Adrenal gland (tissue), 9 donors: ENCODE measurements at regions not wholly inside any gene's neighbourhood (a gene's known extent, or its start where the extent isn't known, plus 50 kb on each side); places are given as distances from the start of the nearest gene placed in this dataset.
A peak's percentile ranks its signal among the peaks of the same experiment; 100 is the strongest.

ENCODE experiments used
- DNase-seq, 7 donors: peaks; one replicate each; pipeline ENCODE4 v3.0.0-alpha.2; 2019 to 2020
- H3K27ac ChIP-seq, 5 donors: fragments of 200-600 bp; sonication (generic) in 4 of 5; 1 replicate in 3 of 5; 2 replicates in 2 of 5; pipeline versions ENCODE4 v1.5.1 to v1.8.0; 2016 to 2020; ENCODE audit warnings: mild to moderate bottlenecking in 1 of 5
- H3K27me3 ChIP-seq: fragments of 200-600 bp; 2 replicates; pipeline ENCODE4 v1.8.0; 2021
- H3K36me3 ChIP-seq, 2 donors: fragments of 200-600 bp; replicated peaks in 1 of 2; 1 replicate in 1 of 2; 2 replicates in 1 of 2; pipeline versions ENCODE4 v1.5.1 to v1.8.0; 2018 to 2022
- H3K4me1 ChIP-seq, 2 donors: fragments of 200-600 bp; replicated peaks in 1 of 2; 1 replicate in 1 of 2; 2 replicates in 1 of 2; pipeline versions ENCODE4 v1.5.1 to v1.8.0; 2018 to 2021
- H3K4me3 ChIP-seq, 4 donors: fragments of 200-600 bp; sonication (generic) in 3 of 4; one replicate each; pipeline ENCODE4 v1.5.1; 2016 to 2018
- H3K9me3 ChIP-seq, 3 donors: fragments of 200-600 bp; sonication (generic) in 1 of 3; replicated peaks in 1 of 3; 1 replicate in 2 of 3; 2 replicates in 1 of 3; pipeline versions ENCODE4 v1.5.1 to v1.8.0; 2016 to 2021
- CTCF ChIP-seq, 6 experiments: fragments of 450-650 bp in 4 of 6; fragments of 200-600 bp in 2 of 6; sonication (generic) in 1 of 6; IDR thresholded peaks; 1 replicate in 5 of 6; 2 replicates in 1 of 6; pipeline versions ENCODE4 v1.5.1 to v1.8.0; 2016 to 2021; ENCODE audit warnings: antibody characterized with exemption in 6 of 6, mild to moderate bottlenecking in 2 of 6, moderate library complexity in 1 of 6
- POLR2A ChIP-seq, 2 donors: fragments of 450-650 bp; IDR thresholded peaks; one replicate each; pipeline ENCODE4 v1.6.1; 2017; ENCODE audit warnings: antibody characterized with exemption in 2 of 2, mild to moderate bottlenecking in 2 of 2, moderate library complexity in 1 of 2
- WGBS, 4 donors: extraction: QIAGEN DNeasy Blood & Tissue Kit in 2 of 4; methylation state at CpG; one replicate each; pipeline versions ENCODE4 v1.1.5 to v1.1.7; 2013 to 2017; 5-methylcytosine and 5-hydroxymethylcytosine counted together
- intact Hi-C, 2 donors: fragments of 100-400 bp; cut with DNase I; formaldehyde crosslinking; loops; one replicate each; pipeline versions ENCODE4 v1.14.1 to v1.15.0; 2022 to 2023
- donor health status: healthy with polysubstance abuse.
- donor health status: Bipolar disorder and iron deficiency.
- donor health status: DM: yes; HTN: yes; CAD: no.
- donor health status: DM: no; HTN: no; CAD: no.
- donor health status: DM: no; HTN: no; CAD: no.

GRCh38 chr14:97581016-97581415 is 783.8 kb downstream of the VRK1 start:
- intact Hi-C loops: no loop called here
- no peaks in the 10 kb centered on the region for H3K9me3 ChIP-seq
- H3K4me1 ChIP-seq: no peaks in the 10 kb centered on the region
- WGBS, 4 donors: 16 to 34% (median 32%) methylated on average over 3 to 4 of the region's 4 CpGs
- DNase-seq: peak in 4 of 7 donors; percentile 7 to 17 (median 14)
- no peaks in the 10 kb centered on the region for H3K27me3 ChIP-seq
- no peaks in the 10 kb centered on the region for H3K36me3 ChIP-seq
- H3K4me3 ChIP-seq: no peak overlapping the region
- H3K27ac ChIP-seq: no peak overlapping the region
- TF ChIP-seq POLR2A (IDR thresholded peaks at IDR 0.05): no peak
- TF ChIP-seq CTCF (IDR thresholded peaks at IDR 0.05): no peak

DNA sequence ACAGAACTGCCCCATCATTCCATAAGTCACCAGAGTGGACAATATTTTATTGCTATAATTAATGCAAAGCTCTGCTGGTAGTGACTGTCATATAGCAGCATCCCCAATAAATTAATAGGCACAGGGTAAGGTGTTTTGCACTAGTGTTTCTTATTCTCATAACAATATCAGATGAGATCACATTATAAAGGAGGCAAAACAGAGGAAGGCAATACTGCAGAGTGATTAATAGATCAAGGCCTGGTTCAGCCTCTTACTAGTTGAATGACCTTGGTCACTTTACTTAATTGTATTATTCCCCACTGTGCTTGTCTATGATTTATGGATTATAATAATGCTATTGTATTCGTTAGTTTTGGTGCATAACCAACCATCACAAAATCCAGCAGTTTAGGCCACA is 784.8 kb downstream of the VRK1 start:
- no peak for DNase-seq
- Histone ChIP-seq H3K4me1 (no peaks in the 10 kb centered on the region), H3K9me3 (no peaks in the 10 kb centered on the region), H3K36me3 (no peaks in the 10 kb centered on the region), H3K27ac (no peak overlapping the region), H3K27me3 (no peaks in the 10 kb centered on the region), H3K4me3 (no peak overlapping the region)
- TF ChIP-seq CTCF (IDR thresholded peaks at IDR 0.05) (no peak), POLR2A (IDR thresholded peaks at IDR 0.05) (no peak)
- 23 to 58% (median 39%) methylated on average over 1 of the region's 1 CpG for WGBS, 4 donors
- intact Hi-C loops: no loop called here

DNA sequence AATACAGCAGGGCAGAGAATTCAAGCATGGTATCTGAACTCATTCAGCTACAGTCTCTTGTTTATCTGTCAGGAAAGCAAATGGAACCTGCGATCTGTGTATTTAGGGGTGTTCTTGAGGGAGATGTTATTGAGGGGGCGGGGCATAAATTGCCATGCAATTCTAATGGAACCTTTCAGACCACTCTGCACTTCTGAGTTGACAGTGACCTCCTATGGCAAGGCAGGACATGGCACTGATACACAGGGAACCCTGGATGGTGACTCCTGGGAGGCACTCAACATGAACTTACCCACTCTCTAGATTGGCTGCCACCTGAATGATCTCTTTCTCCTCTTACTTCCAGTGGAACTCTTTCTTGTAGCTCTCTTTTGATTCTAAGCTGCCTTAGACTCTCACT is 787.3 kb downstream of the VRK1 start:
- no peak overlapping the region for H3K27ac ChIP-seq
- TF ChIP-seq POLR2A (IDR thresholded peaks at IDR 0.05): no peak
- TF ChIP-seq CTCF (IDR thresholded peaks at IDR 0.05): no peak
- no peak overlapping the region for H3K4me3 ChIP-seq
- WGBS, 4 donors: 37 to 69% (median 64%) methylated on average over 2 of the region's 2 CpGs
- H3K4me1 ChIP-seq: no peaks in the 10 kb centered on the region
- intact Hi-C loops: no loop called here
- DNase-seq: no peak
- H3K27me3 ChIP-seq: no peaks in the 10 kb centered on the region
- no peaks in the 10 kb centered on the region for H3K9me3 ChIP-seq
- H3K36me3 ChIP-seq: no peaks in the 10 kb centered on the region

- Histone ChIP-seq H3K4me1 (no peaks in the 10 kb centered on the region), H3K4me3 (no peak overlapping the region), H3K27me3 (no peaks in the 10 kb centered on the region), H3K9me3 (no peaks in the 10 kb centered on the region), H3K36me3 (no peaks in the 10 kb centered on the region), H3K27ac (no peak overlapping the region)
- DNase-seq: no peak
- intact Hi-C loops: no loop called here
- WGBS, 4 donors: 54 to 66% (median 60%) methylated on average over 5 of the region's 5 CpGs
- no peak for TF ChIP-seq CTCF (IDR thresholded peaks at IDR 0.05)
- no peak for TF ChIP-seq POLR2A (IDR thresholded peaks at IDR 0.05)
Observed at GRCh38 chr14:97592341-97592980, 795.3 kb downstream of the VRK1 start.
